ENCODE measurements at regions not wholly inside any gene's neighbourhood (a gene's known extent, or its start where the extent isn't known, plus 50 kb on each side); places are given as distances from the start of the nearest gene placed in this dataset.

GRCh38 chr15:100757661-100758060 lies 122.0 kb upstream of the ALDH1A3 start:
- no peak overlapping the region for H3K9ac ChIP-seq (ENCODE audit: insufficient read depth in 1 of 2, low read depth in 2 of 2, low read length in 2 of 2)
- no peak overlapping the region for H3K4me2 ChIP-seq (ENCODE audit: insufficient read depth, low read length)
- POLR2A ChIA-PET = no interaction called here
- TF ChIP-seq ZNF146 (CRISPR knock-in tag; IDR thresholded peaks at IDR 0.05; ENCODE audit: unreplicated experiment) = no peak
- no peak for TF ChIP-seq CTBP1 (IDR thresholded peaks at IDR 0.05; ENCODE audit: borderline replicate concordance)
- TF ChIP-seq ZNF174 (CRISPR knock-in tag; IDR thresholded peaks at IDR 0.05) = no peak
- TF ChIP-seq E2F6 (IDR thresholded peaks at IDR 0.05; ENCODE audit: borderline replicate concordance in 1 of 2, extremely low read depth in 1 of 2, insufficient read depth in 1 of 2, insufficient read length in 1 of 2, low read depth in 1 of 2, low read length in 1 of 2, poor library complexity in 1 of 2, severe bottlenecking in 1 of 2) = no peak
- TF ChIP-seq, protein P1, sequence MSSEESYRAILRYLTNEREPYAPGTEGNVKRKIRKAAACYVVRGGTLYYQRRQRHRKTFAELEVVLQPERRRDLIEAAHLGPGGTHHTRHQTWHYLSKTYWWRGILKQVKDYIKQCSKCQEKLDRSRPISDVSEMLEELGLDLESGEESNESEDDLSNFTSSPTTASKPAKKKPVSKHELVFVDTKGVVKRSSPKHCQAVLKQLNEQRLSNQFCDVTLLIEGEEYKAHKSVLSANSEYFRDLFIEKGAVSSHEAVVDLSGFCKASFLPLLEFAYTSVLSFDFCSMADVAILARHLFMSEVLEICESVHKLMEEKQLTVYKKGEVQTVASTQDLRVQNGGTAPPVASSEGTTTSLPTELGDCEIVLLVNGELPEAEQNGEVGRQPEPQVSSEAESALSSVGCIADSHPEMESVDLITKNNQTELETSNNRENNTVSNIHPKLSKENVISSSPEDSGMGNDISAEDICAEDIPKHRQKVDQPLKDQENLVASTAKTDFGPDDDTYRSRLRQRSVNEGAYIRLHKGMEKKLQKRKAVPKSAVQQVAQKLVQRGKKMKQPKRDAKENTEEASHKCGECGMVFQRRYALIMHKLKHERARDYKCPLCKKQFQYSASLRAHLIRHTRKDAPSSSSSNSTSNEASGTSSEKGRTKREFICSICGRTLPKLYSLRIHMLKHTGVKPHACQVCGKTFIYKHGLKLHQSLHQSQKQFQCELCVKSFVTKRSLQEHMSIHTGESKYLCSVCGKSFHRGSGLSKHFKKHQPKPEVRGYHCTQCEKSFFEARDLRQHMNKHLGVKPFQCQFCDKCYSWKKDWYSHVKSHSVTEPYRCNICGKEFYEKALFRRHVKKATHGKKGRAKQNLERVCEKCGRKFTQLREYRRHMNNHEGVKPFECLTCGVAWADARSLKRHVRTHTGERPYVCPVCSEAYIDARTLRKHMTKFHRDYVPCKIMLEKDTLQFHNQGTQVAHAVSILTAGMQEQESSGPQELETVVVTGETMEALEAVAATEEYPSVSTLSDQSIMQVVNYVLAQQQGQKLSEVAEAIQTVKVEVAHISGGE (CRISPR knock-in tag; IDR thresholded peaks at IDR 0.05) = no peak
- no peak for TF ChIP-seq BRD9 (IDR thresholded peaks at IDR 0.05; ENCODE audit: low read depth, partially characterized antibody)
- no peak for TF ChIP-seq ZNF518B (CRISPR knock-in tag; IDR thresholded peaks at IDR 0.05)
- no peak for TF ChIP-seq MTF1 (CRISPR knock-in tag; IDR thresholded peaks at IDR 0.05; ENCODE audit: borderline replicate concordance)
- TF ChIP-seq PRMT5 (CRISPR knock-in tag; IDR thresholded peaks at IDR 0.05) = no peak
- TF ChIP-seq ZNF431 (CRISPR knock-in tag; IDR thresholded peaks at IDR 0.05) = no peak
- TF ChIP-seq RBM14 (IDR thresholded peaks at IDR 0.05; ENCODE audit: borderline replicate concordance, insufficient read depth, low read depth, low read length) = no peak
- TF ChIP-seq XRCC3 (IDR thresholded peaks at IDR 0.05) = no peak
- no peak for TF ChIP-seq NONO (IDR thresholded peaks at IDR 0.05; ENCODE audit: low read depth in 2 of 2, low read length in 1 of 2)

More at GRCh38 chr15:100757661-100758060, 122.0 kb upstream of the ALDH1A3 start:
- H3K9me1 ChIP-seq (ENCODE audit: control insufficient read depth, insufficient read depth, low read length) = no peaks in the 10 kb centered on the region
- no peak overlapping the region for H3K27ac ChIP-seq (ENCODE audit: extremely low read depth, low read depth, low read length)
- H3K79me2 ChIP-seq (ENCODE audit: control insufficient read depth, insufficient read depth, low read length) = no peaks in the 10 kb centered on the region
- intact Hi-C loops (cut with micrococcal nuclease) = no loop called here
- in situ Hi-C loops (cut with MboI) = no loop called here
- FAIRE-seq (no peak), ATAC-seq (no peak), DNase-seq (ENCODE audit: extremely low read depth in 1 of 4, low spot score in 3 of 4) (no peak)
- H3K4me1 ChIP-seq (replicated peaks in 1 of 2; ENCODE audit: control insufficient read depth in 2 of 2, insufficient read depth in 2 of 2, low read length in 2 of 2) = no peaks in the 10 kb centered on the region
- CTCF ChIA-PET (ENCODE audit: low intra/inter-chr PET ratio) = no interaction called here
- no TSS peak for BruUV-seq (replicated peaks)
- H4K20me1 ChIP-seq (replicated peaks; ENCODE audit: control insufficient read depth, insufficient read depth, low read length) = no peaks in the 10 kb centered on the region
- H2AFZ ChIP-seq (ENCODE audit: low read depth, low read length) = no peak overlapping the region
- H3K9me3 ChIP-seq (replicated peaks; ENCODE audit: control insufficient read depth, insufficient read depth, low read depth, low read length) = no peaks in the 10 kb centered on the region
- H3K4me3 ChIP-seq = no peak overlapping the region
- 0% methylated on average over 1 of the region's 1 CpG for WGBS (ENCODE audit: insufficient coverage, low coverage, missing lambda C conversion rate)
- H3K27me3 ChIP-seq (ENCODE audit: control insufficient read depth in 2 of 2, insufficient read depth in 2 of 2, low read length in 2 of 2) = peaks cover 2 to 20% of the 10 kb centered on the region in 2 experiments; a peak in 4 of 5 replicates
- no peaks in the 10 kb centered on the region for H3K36me3 ChIP-seq (ENCODE audit: control insufficient read depth, insufficient read depth, low read length)

Data from K562 (cell line).